K562 (cell line): ENCODE measurements at regions not wholly inside any gene's neighbourhood (a gene's known extent, or its start where the extent isn't known, plus 50 kb on each side); places are given as distances from the start of the nearest gene placed in this dataset.

Experiments used
- CREB3 ChIP-seq: fragments of 450-650 bp; conservative IDR thresholded peaks from 2 replicates; pipeline ENCODE4 v1.6.1; 2016; ENCODE audit warnings: missing genetic modification characterization, low read depth, mild to moderate bottlenecking, missing compliant biosample characterization, moderate library complexity
- HCFC1 ChIP-seq: IDR thresholded peaks from 2 replicates; pipeline ENCODE4 v1.6.1; 2012; ENCODE audit warnings: low read depth, low read length, improper control_type of control experiment
- HLTF ChIP-seq: fragments of 450-650 bp; IDR thresholded peaks from 2 replicates; pipeline ENCODE4 v1.6.1; 2016
- MCM5 ChIP-seq: fragments of 450-650 bp; IDR thresholded peaks from 2 replicates; pipeline ENCODE4 v1.6.1; 2016; ENCODE audit warnings: low read depth
- PRDM10 ChIP-seq: fragments of 450-650 bp; IDR thresholded peaks from 2 replicates; pipeline ENCODE4 v1.6.1; 2018; ENCODE audit not compliant: partially characterized antibody
- SRSF9 ChIP-seq: fragments of 200-400 bp; formaldehyde crosslinking; IDR thresholded peaks from 2 replicates; pipeline ENCODE4 v1.6.1; 2017; ENCODE audit warnings: low read depth, low read length, borderline replicate concordance
- U2AF2 ChIP-seq: fragments of 200-400 bp; formaldehyde crosslinking; optimal IDR thresholded peaks from 2 replicates; pipeline ENCODE3; 2017; ENCODE audit warnings: low read depth, mild to moderate bottlenecking, low read length
- UBTF ChIP-seq, 2 experiments: IDR thresholded peaks; 2 replicates each; pipeline ENCODE4 v1.6.1; 2012; ENCODE audit warnings: improper control_type of control experiment in 2 of 2, low read depth in 2 of 2, low read length in 2 of 2, borderline replicate concordance in 1 of 2
- ZBTB7A ChIP-seq: IDR thresholded peaks from 2 replicates; pipeline ENCODE4 v1.6.1; 2011; ENCODE audit warnings: low read depth, mild to moderate bottlenecking, low read length, moderate library complexity, borderline replicate concordance; ENCODE audit not compliant: control insufficient read depth
- ZNF165 ChIP-seq: fragments of 250-450 bp; sonication (Bioruptor Pico); IDR thresholded peaks from 2 replicates; pipeline ENCODE4 v1.4.0; 2020; ENCODE audit warnings: borderline replicate concordance
- ZSCAN29 ChIP-seq: fragments of 450-650 bp; IDR thresholded peaks from 2 replicates; pipeline ENCODE4 v1.6.1; 2017
- TF ChIP-seq, protein P1 (sequence below), 2 experiments: fragments of 150-350 bp in 1 of 2; IDR thresholded peaks; 2 replicates each; pipeline ENCODE4 v1.6.1; 2012 to 2016; ENCODE audit warnings: low read depth in 2 of 2, low read length in 2 of 2, mild to moderate bottlenecking in 1 of 2, moderate library complexity in 1 of 2
- TF ChIP-seq, protein P2 (sequence below): fragments of 450-650 bp; IDR thresholded peaks from 2 replicates; pipeline ENCODE4 v1.7.1; 2018; ENCODE audit warnings: mild to moderate bottlenecking, low read depth; ENCODE audit not compliant: partially characterized antibody

DNA sequence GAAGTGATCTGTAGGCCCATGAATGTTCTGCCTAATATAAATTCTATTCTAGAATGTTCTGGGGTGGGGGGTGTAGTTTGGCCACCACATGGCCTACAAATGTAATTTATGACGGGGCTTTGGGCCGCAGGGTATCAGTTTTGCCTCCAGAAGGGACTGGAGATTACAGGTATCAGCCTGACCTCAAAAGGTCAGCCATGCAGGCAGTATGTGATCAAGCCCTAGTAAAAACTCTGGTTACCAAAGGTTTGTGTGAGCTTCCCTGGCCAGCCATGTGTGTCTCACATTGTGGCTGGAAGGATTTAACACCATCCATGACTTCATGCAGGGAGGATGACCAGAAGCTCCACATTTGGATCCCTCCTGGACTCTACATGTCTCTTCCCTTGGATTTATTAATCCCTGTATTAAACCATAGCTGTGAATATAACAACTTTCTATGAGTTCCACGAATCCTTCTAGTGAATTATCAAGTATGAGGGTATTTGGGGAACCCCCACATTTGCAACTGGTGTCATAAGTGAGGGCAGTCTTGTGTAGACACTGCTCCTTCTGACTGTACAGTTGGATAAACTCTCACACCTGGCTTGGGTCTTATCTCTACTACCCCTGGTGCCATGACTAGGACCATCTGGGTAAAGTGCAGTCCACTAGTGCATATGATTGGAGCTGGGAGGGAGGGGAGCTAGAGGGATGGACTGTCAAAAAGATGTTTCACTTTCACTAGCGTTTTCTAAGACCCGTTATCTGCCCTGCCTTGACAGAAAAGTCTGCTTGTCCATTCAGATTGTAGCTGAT lies 50.0 kb upstream of the RFX7 start (continued):
- TF ChIP-seq PRDM10: no peak
- TF ChIP-seq MCM5: no peak
- TF ChIP-seq SRSF9: no peak
- TF ChIP-seq, protein P1, sequence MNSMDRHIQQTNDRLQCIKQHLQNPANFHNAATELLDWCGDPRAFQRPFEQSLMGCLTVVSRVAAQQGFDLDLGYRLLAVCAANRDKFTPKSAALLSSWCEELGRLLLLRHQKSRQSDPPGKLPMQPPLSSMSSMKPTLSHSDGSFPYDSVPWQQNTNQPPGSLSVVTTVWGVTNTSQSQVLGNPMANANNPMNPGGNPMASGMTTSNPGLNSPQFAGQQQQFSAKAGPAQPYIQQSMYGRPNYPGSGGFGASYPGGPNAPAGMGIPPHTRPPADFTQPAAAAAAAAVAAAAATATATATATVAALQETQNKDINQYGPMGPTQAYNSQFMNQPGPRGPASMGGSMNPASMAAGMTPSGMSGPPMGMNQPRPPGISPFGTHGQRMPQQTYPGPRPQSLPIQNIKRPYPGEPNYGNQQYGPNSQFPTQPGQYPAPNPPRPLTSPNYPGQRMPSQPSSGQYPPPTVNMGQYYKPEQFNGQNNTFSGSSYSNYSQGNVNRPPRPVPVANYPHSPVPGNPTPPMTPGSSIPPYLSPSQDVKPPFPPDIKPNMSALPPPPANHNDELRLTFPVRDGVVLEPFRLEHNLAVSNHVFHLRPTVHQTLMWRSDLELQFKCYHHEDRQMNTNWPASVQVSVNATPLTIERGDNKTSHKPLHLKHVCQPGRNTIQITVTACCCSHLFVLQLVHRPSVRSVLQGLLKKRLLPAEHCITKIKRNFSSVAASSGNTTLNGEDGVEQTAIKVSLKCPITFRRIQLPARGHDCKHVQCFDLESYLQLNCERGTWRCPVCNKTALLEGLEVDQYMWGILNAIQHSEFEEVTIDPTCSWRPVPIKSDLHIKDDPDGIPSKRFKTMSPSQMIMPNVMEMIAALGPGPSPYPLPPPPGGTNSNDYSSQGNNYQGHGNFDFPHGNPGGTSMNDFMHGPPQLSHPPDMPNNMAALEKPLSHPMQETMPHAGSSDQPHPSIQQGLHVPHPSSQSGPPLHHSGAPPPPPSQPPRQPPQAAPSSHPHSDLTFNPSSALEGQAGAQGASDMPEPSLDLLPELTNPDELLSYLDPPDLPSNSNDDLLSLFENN (IDR thresholded peaks at IDR 0.05; ENCODE audit: low read depth in 2 of 2, low read length in 2 of 2): no peak
- no peak for TF ChIP-seq ZBTB7A
- no peak for TF ChIP-seq HLTF
- TF ChIP-seq ZSCAN29: peak; percentile 90
- TF ChIP-seq, protein P2, sequence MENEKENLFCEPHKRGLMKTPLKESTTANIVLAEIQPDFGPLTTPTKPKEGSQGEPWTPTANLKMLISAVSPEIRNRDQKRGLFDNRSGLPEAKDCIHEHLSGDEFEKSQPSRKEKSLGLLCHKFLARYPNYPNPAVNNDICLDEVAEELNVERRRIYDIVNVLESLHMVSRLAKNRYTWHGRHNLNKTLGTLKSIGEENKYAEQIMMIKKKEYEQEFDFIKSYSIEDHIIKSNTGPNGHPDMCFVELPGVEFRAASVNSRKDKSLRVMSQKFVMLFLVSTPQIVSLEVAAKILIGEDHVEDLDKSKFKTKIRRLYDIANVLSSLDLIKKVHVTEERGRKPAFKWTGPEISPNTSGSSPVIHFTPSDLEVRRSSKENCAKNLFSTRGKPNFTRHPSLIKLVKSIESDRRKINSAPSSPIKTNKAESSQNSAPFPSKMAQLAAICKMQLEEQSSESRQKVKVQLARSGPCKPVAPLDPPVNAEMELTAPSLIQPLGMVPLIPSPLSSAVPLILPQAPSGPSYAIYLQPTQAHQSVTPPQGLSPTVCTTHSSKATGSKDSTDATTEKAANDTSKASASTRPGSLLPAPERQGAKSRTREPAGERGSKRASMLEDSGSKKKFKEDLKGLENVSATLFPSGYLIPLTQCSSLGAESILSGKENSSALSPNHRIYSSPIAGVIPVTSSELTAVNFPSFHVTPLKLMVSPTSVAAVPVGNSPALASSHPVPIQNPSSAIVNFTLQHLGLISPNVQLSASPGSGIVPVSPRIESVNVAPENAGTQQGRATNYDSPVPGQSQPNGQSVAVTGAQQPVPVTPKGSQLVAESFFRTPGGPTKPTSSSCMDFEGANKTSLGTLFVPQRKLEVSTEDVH: no peak
- TF ChIP-seq U2AF2: no peak
- TF ChIP-seq CREB3 (tag): no peak
- TF ChIP-seq ZNF165 (CRISPR knock-in tag): no peak
- TF ChIP-seq HCFC1: no peak
- no peak for TF ChIP-seq UBTF (IDR thresholded peaks at IDR 0.05; ENCODE audit: borderline replicate concordance in 1 of 2, low read depth in 2 of 2, low read length in 2 of 2)
